Activated T-helper 17 cell treated with anti-CD3 and anti-CD28 coated beads, Interleukin-2, amount 50 U/mL, for 72 hours (primary cell): ENCODE measurements at regions not wholly inside any gene's neighbourhood (a gene's known extent, or its start where the extent isn't known, plus 50 kb on each side); places are given as distances from the start of the nearest gene placed in this dataset.

Experiments
- ATAC-seq: fragments of 150-1000 bp; cut with Tn5 transposase; replicated peaks from 2 replicates; pipeline ENCODE4 v1.10.0; 2021; ENCODE audit warnings: mild to moderate bottlenecking, moderate library complexity
- H3K27ac Mint-ChIP-seq: one replicate; pipeline ENCODE4 v1.8.0; 2022; ENCODE audit warnings: mixed read lengths
- H3K27me3 Mint-ChIP-seq: one replicate; pipeline ENCODE4 v1.8.0; 2022; ENCODE audit warnings: mixed read lengths
- H3K36me3 Mint-ChIP-seq: one replicate; pipeline ENCODE4 v1.8.0; 2022; ENCODE audit warnings: low read depth, mild to moderate bottlenecking, mixed read lengths
- H3K4me1 Mint-ChIP-seq: one replicate; pipeline ENCODE4 v1.8.0; 2022; ENCODE audit warnings: mixed read lengths
- H3K4me3 Mint-ChIP-seq: one replicate; pipeline ENCODE4 v1.8.0; 2022; ENCODE audit warnings: mild to moderate bottlenecking, mixed read lengths
- H3K9me3 Mint-ChIP-seq: one replicate; pipeline ENCODE4 v1.8.0; 2022; ENCODE audit warnings: mixed read lengths

- H3K27me3 Mint-ChIP-seq = no peaks in the 10 kb centered on the region
- ATAC-seq = no peak
- no peak overlapping the region for H3K4me3 Mint-ChIP-seq
- H3K9me3 Mint-ChIP-seq = no peaks in the 10 kb centered on the region
- H3K27ac Mint-ChIP-seq = no peak overlapping the region
- no peaks in the 10 kb centered on the region for H3K4me1 Mint-ChIP-seq
- no peaks in the 10 kb centered on the region for H3K36me3 Mint-ChIP-seq
Observed at GRCh38 chr5:39730699-39731098, 305.9 kb upstream of the DAB2 start.

- Mint-ChIP-seq H3K27me3 (no peaks in the 10 kb centered on the region), H3K9me3 (no peaks in the 10 kb centered on the region), H3K36me3 (no peaks in the 10 kb centered on the region), H3K27ac (no peak overlapping the region), H3K4me1 (no peaks in the 10 kb centered on the region), H3K4me3 (no peak overlapping the region)
- no peak for ATAC-seq
Observed at GRCh38 chr5:39730006-39730405, 305.2 kb upstream of the DAB2 start.

GRCh38 chr5:39726467-39726866, 301.7 kb upstream of the DAB2 start:
- no peak for ATAC-seq
- Mint-ChIP-seq H3K27me3 (no peaks in the 10 kb centered on the region), H3K36me3 (no peaks in the 10 kb centered on the region), H3K4me1 (no peaks in the 10 kb centered on the region), H3K27ac (no peak overlapping the region), H3K9me3 (no peaks in the 10 kb centered on the region), H3K4me3 (no peak overlapping the region)

- Mint-ChIP-seq H3K9me3 (no peaks in the 10 kb centered on the region), H3K4me1 (no peaks in the 10 kb centered on the region), H3K27me3 (no peaks in the 10 kb centered on the region), H3K27ac (no peak overlapping the region), H3K4me3 (no peak overlapping the region), H3K36me3 (no peaks in the 10 kb centered on the region)
- ATAC-seq = no peak
Observed at GRCh38 chr5:39721394-39721793, 296.6 kb upstream of the DAB2 start.

GRCh38 chr5:39720136-39720535, 295.4 kb upstream of the DAB2 start:
- no peaks in the 10 kb centered on the region for H3K4me1 Mint-ChIP-seq
- no peak overlapping the region for H3K27ac Mint-ChIP-seq

GRCh38 chr5:39717176-39717897, 292.6 kb upstream of the DAB2 start:
- no peak overlapping the region for H3K27ac Mint-ChIP-seq
- no peaks in the 10 kb centered on the region for H3K9me3 Mint-ChIP-seq
- no peaks in the 10 kb centered on the region for H3K4me1 Mint-ChIP-seq
- no peak for ATAC-seq
- H3K4me3 Mint-ChIP-seq = no peak overlapping the region
- no peaks in the 10 kb centered on the region for H3K36me3 Mint-ChIP-seq
- no peaks in the 10 kb centered on the region for H3K27me3 Mint-ChIP-seq

More at GRCh38 chr5:39720136-39720535, 295.4 kb upstream of the DAB2 start:
- H3K9me3 Mint-ChIP-seq = no peaks in the 10 kb centered on the region
- ATAC-seq = no peak
- H3K27me3 Mint-ChIP-seq = no peaks in the 10 kb centered on the region
- no peaks in the 10 kb centered on the region for H3K36me3 Mint-ChIP-seq
- H3K4me3 Mint-ChIP-seq = no peak overlapping the region

GRCh38 chr5:39716532-39717028, 291.8 kb upstream of the DAB2 start:
- no peak overlapping the region for H3K4me3 Mint-ChIP-seq
- no peaks in the 10 kb centered on the region for H3K36me3 Mint-ChIP-seq
- peak; percentile 66 for ATAC-seq
- no peaks in the 10 kb centered on the region for H3K4me1 Mint-ChIP-seq
- H3K9me3 Mint-ChIP-seq = no peaks in the 10 kb centered on the region
- no peaks in the 10 kb centered on the region for H3K27me3 Mint-ChIP-seq
- H3K27ac Mint-ChIP-seq = no peak overlapping the region

GRCh38 chr5:39714036-39714698, 289.4 kb upstream of the DAB2 start:
- no peak for ATAC-seq
- Mint-ChIP-seq H3K4me3 (no peak overlapping the region), H3K27ac (no peak overlapping the region)

GRCh38 chr5:39713250-39713916, 288.6 kb upstream of the DAB2 start:
- no peak overlapping the region for H3K27ac Mint-ChIP-seq
- H3K36me3 Mint-ChIP-seq = no peaks in the 10 kb centered on the region
- H3K27me3 Mint-ChIP-seq = peaks cover 6% of the 10 kb centered on the region
- no peak overlapping the region for H3K4me3 Mint-ChIP-seq
- ATAC-seq = no peak
- H3K9me3 Mint-ChIP-seq = no peaks in the 10 kb centered on the region
- no peaks in the 10 kb centered on the region for H3K4me1 Mint-ChIP-seq

More at GRCh38 chr5:39714036-39714698, 289.4 kb upstream of the DAB2 start:
- Mint-ChIP-seq H3K27me3 (peaks cover 3% of the 10 kb centered on the region), H3K9me3 (no peaks in the 10 kb centered on the region), H3K36me3 (no peaks in the 10 kb centered on the region), H3K4me1 (no peaks in the 10 kb centered on the region)

- Mint-ChIP-seq H3K27ac (no peak overlapping the region), H3K27me3 (peaks cover 9% of the 10 kb centered on the region), H3K9me3 (no peaks in the 10 kb centered on the region), H3K36me3 (no peaks in the 10 kb centered on the region), H3K4me1 (no peaks in the 10 kb centered on the region), H3K4me3 (no peak overlapping the region)
- ATAC-seq = no peak
Observed at GRCh38 chr5:39712316-39713249, 287.8 kb upstream of the DAB2 start.

GRCh38 chr5:39711821-39712220, 287.0 kb upstream of the DAB2 start:
- Mint-ChIP-seq H3K36me3 (no peaks in the 10 kb centered on the region), H3K27ac (no peak overlapping the region), H3K9me3 (no peaks in the 10 kb centered on the region), H3K4me3 (no peak overlapping the region), H3K27me3 (peaks cover 11% of the 10 kb centered on the region), H3K4me1 (no peaks in the 10 kb centered on the region)
- no peak for ATAC-seq

GRCh38 chr5:39709032-39709431, 284.3 kb upstream of the DAB2 start:
- no peak overlapping the region for H3K27ac Mint-ChIP-seq
- H3K4me3 Mint-ChIP-seq = no peak overlapping the region
- no peaks in the 10 kb centered on the region for H3K9me3 Mint-ChIP-seq

GRCh38 chr5:39702928-39703327, 278.1 kb upstream of the DAB2 start:
- no peak overlapping the region for H3K27ac Mint-ChIP-seq
- no peak overlapping the region for H3K4me3 Mint-ChIP-seq
- no peaks in the 10 kb centered on the region for H3K4me1 Mint-ChIP-seq
- H3K36me3 Mint-ChIP-seq = no peaks in the 10 kb centered on the region
- H3K27me3 Mint-ChIP-seq = peaks cover 9% of the 10 kb centered on the region
- no peak for ATAC-seq
- no peaks in the 10 kb centered on the region for H3K9me3 Mint-ChIP-seq

More at GRCh38 chr5:39709032-39709431, 284.3 kb upstream of the DAB2 start:
- H3K36me3 Mint-ChIP-seq = no peaks in the 10 kb centered on the region
- H3K4me1 Mint-ChIP-seq = no peaks in the 10 kb centered on the region
- H3K27me3 Mint-ChIP-seq = peaks cover 15% of the 10 kb centered on the region
- ATAC-seq = no peak

GRCh38 chr5:39700523-39700922, 275.7 kb upstream of the DAB2 start:
- H3K4me1 Mint-ChIP-seq = no peaks in the 10 kb centered on the region
- H3K27ac Mint-ChIP-seq = no peak overlapping the region
- H3K36me3 Mint-ChIP-seq = no peaks in the 10 kb centered on the region
- no peak overlapping the region for H3K4me3 Mint-ChIP-seq
- peaks cover 4% of the 10 kb centered on the region for H3K27me3 Mint-ChIP-seq
- no peaks in the 10 kb centered on the region for H3K9me3 Mint-ChIP-seq
- no peak for ATAC-seq
